ENCODE measurements at regions not wholly inside any gene's neighbourhood (a gene's known extent, or its start where the extent isn't known, plus 50 kb on each side); places are given as distances from the start of the nearest gene placed in this dataset.

DNA sequence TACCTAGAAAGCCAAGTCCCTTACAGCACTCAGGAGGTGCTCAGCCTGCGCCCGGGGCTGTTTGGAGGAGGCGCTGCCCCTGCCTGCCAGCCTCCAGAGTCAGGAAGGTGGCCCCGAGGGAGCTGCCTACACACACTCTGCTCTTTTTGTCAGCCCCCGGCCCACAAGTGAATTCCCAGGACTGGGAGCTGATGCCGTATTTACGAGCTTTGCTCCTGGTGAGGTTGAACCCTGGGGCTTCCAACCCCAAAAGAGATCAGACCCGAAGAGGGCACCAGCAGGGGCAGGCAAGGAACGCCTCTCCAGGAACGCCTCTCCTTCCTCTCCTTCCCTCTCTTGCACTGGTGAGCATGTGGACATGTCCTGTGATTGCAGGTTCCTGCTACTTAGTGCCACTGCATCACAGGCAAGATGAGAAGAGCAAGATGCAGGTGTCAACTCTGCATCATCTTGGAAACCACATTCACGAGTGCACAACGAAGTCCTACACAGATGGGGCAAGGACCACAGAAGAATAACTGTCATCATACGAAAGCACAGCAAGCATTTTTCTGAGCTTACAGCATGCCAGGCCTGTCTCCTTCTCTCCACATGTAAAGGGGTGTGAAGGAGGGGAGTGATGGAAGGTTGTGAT lies 126.7 kb downstream of the NDUFA10 start:
- Histone ChIP-seq H3K27me3 (ENCODE audit: control insufficient read depth in 2 of 2, insufficient read depth in 2 of 2, low read length in 2 of 2) (no peaks in the 10 kb centered on the region), H3K36me3 (ENCODE audit: control insufficient read depth in 2 of 3, insufficient read depth in 3 of 3, low read length in 3 of 3) (no peaks in the 10 kb centered on the region), H3K27ac (ENCODE audit: low read depth, low read length) (no peak overlapping the region), H3K4me3 (ENCODE audit: low read length) (no peak overlapping the region), H3K4me1 (ENCODE audit: control insufficient read depth in 2 of 2, insufficient read depth in 2 of 2, low read length in 2 of 2) (no peaks in the 10 kb centered on the region), H3K9me3 (ENCODE audit: control insufficient read depth in 2 of 3, low read length in 3 of 3) (no peaks in the 10 kb centered on the region)
- Mint-ChIP-seq H3K9me3 (peaks cover 0 to 4% (median 0%) of the 10 kb centered on the region in 11 donors), H3K4me1 (peaks cover 0 to 8% (median 0%) of the 10 kb centered on the region in 7 donors), H3K36me3 (peaks cover 0 to 4% (median 0%) of the 10 kb centered on the region in 5 donors), H3K4me3 (no peak overlapping the region), H3K27ac (no peak overlapping the region), H3K27me3 (peaks cover 0 to 29% (median 12%) of the 10 kb centered on the region in 5 donors)
- intact Hi-C loops (cut with micrococcal nuclease), result no loop called here
- ATAC-seq, result no peak
- POLR2A ChIA-PET, result no interaction called here
- DNase-seq, result peak in 1 of 9 donors; percentile 15
- CTCF ChIA-PET, result no interaction called here

DNA sequence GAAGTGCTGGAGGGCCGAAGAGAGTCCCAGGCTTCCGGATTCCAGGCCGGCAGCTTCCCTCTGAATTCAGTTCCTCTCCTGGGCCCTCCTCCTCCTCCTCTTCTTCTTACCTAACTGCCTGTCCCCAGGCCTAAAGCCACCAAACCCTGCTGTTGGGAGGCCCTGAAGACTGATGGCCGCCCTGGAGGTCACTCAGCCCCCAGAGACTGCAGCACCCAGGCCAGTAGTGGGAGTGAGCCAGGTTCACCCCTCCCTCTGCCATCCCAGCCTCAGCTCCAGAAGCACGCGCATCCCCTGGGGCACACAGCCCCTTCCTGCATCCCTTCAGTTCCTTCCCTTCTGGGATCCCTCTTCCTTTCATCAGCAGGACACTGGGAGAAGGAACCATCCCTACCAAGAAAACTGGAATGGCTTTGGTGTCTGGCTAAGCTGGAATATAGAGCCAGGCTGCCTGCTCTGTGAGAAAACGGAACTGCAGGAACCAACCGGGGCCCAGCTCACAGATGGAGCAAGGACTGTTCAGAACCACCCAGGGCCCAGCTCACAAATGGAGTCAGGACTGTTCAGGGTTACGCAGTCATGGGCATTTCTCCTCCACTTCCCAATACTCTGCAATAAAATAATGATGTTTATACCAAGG lies 127.4 kb downstream of the NDUFA10 start:
- H3K36me3 Mint-ChIP-seq, result peaks cover 0 to 4% (median 0%) of the 10 kb centered on the region in 5 donors
- Histone ChIP-seq H3K9me3 (ENCODE audit: control insufficient read depth in 2 of 3, low read length in 3 of 3) (no peaks in the 10 kb centered on the region), H3K4me1 (ENCODE audit: control insufficient read depth in 2 of 2, insufficient read depth in 2 of 2, low read length in 2 of 2) (no peaks in the 10 kb centered on the region), H3K27ac (ENCODE audit: low read depth, low read length) (no peak overlapping the region), H3K27me3 (ENCODE audit: control insufficient read depth in 2 of 2, insufficient read depth in 2 of 2, low read length in 2 of 2) (no peaks in the 10 kb centered on the region), H3K4me3 (ENCODE audit: low read length) (no peak overlapping the region), H3K36me3 (ENCODE audit: control insufficient read depth in 2 of 3, insufficient read depth in 3 of 3, low read length in 3 of 3) (no peaks in the 10 kb centered on the region)
- peaks cover 0 to 9% (median 0%) of the 10 kb centered on the region in 7 donors for H3K4me1 Mint-ChIP-seq
- H3K4me3 Mint-ChIP-seq, result no peak overlapping the region
- no peak overlapping the region for H3K27ac Mint-ChIP-seq
- ChIA-PET POLR2A (no interaction called here), CTCF (no interaction called here)
- intact Hi-C loops (cut with micrococcal nuclease), result no loop called here
- ATAC-seq (no peak), DNase-seq (peak in 1 of 9 donors; percentile 15)
- peaks cover 0 to 32% (median 12%) of the 10 kb centered on the region in 5 donors for H3K27me3 Mint-ChIP-seq
- peaks cover 0 to 4% (median 0%) of the 10 kb centered on the region in 11 donors for H3K9me3 Mint-ChIP-seq

DNA sequence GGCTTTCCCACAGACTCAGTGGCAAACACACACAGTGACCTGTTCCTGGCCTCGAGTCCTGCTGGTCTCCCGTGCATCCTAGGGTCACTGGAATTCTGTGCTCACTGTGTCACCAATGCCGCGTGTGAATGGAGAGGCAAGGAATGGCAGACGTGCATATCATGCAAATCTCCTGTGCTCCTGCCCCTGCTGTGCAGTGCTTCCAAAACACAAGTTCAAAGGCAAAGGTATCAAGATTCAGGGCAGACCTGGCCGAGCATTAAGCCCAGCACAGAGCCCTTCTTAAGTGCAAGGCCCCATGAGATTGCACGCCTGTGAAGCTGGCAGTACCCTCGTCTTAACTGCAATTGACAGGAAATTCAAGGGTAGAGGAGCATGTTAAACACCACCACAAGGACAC lies 129.1 kb downstream of the NDUFA10 start:
- CTCF ChIA-PET, result no interaction called here

DNA sequence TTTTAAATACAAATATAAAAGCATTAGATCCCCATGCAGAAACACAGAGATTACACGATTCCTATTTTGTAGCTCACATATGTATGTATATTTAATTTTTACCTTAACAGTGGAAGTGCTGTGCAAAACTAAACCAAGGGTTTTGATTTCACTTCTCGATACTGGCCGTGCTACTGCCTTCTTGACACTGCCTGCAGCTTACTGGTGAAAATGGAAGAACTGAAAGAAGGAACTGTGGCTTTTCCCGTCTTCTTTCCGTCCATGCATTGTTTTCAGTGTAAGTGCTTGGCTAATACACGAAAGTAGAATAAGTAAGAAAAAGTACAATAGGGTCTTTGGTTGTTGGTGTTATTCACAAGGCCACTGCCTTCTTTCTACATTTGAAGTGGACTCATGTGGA lies 129.5 kb downstream of the NDUFA10 start:
- Histone ChIP-seq H3K27me3 (ENCODE audit: control insufficient read depth in 2 of 2, insufficient read depth in 2 of 2, low read length in 2 of 2) (no peaks in the 10 kb centered on the region), H3K27ac (ENCODE audit: low read depth, low read length) (no peak overlapping the region), H3K4me3 (ENCODE audit: low read length) (no peak overlapping the region), H3K9me3 (ENCODE audit: control insufficient read depth in 2 of 3, low read length in 3 of 3) (no peaks in the 10 kb centered on the region), H3K36me3 (ENCODE audit: control insufficient read depth in 2 of 3, insufficient read depth in 3 of 3, low read length in 3 of 3) (no peaks in the 10 kb centered on the region), H3K4me1 (ENCODE audit: control insufficient read depth in 2 of 2, insufficient read depth in 2 of 2, low read length in 2 of 2) (no peaks in the 10 kb centered on the region)
- Mint-ChIP-seq H3K9me3 (peaks cover 0 to 4% (median 0%) of the 10 kb centered on the region in 11 donors), H3K4me1 (peaks cover 0 to 9% (median 0%) of the 10 kb centered on the region in 7 donors), H3K27me3 (peaks cover 0 to 32% (median 12%) of the 10 kb centered on the region in 5 donors), H3K27ac (no peak overlapping the region), H3K4me3 (no peak overlapping the region), H3K36me3 (peaks cover 0 to 4% (median 0%) of the 10 kb centered on the region in 5 donors)
- DNase-seq (no peak), ATAC-seq (peak; percentile 32)
- ChIA-PET POLR2A (no interaction called here), CTCF (no interaction called here)
- intact Hi-C loops (cut with micrococcal nuclease), result no loop called here

More for the DNA sequence above, 129.1 kb downstream of the NDUFA10 start:
- Histone ChIP-seq H3K4me3 (ENCODE audit: low read length) (no peak overlapping the region), H3K36me3 (ENCODE audit: control insufficient read depth in 2 of 3, insufficient read depth in 3 of 3, low read length in 3 of 3) (no peaks in the 10 kb centered on the region), H3K9me3 (ENCODE audit: control insufficient read depth in 2 of 3, low read length in 3 of 3) (no peaks in the 10 kb centered on the region), H3K27ac (ENCODE audit: low read depth, low read length) (no peak overlapping the region), H3K4me1 (ENCODE audit: control insufficient read depth in 2 of 2, insufficient read depth in 2 of 2, low read length in 2 of 2) (no peaks in the 10 kb centered on the region), H3K27me3 (ENCODE audit: control insufficient read depth in 2 of 2, insufficient read depth in 2 of 2, low read length in 2 of 2) (no peaks in the 10 kb centered on the region)
- no peak overlapping the region for H3K4me3 Mint-ChIP-seq
- DNase-seq (no peak), ATAC-seq (no peak)
- peaks cover 0 to 9% (median 0%) of the 10 kb centered on the region in 7 donors for H3K4me1 Mint-ChIP-seq
- intact Hi-C loops (cut with micrococcal nuclease), result no loop called here
- H3K27ac Mint-ChIP-seq, result peak overlapping the region in 1 of 9 donors; percentile 4
- peaks cover 0 to 4% (median 0%) of the 10 kb centered on the region in 5 donors for H3K36me3 Mint-ChIP-seq
- peaks cover 0 to 32% (median 12%) of the 10 kb centered on the region in 5 donors for H3K27me3 Mint-ChIP-seq
- H3K9me3 Mint-ChIP-seq, result peaks cover 0 to 4% (median 0%) of the 10 kb centered on the region in 11 donors
- POLR2A ChIA-PET, result no interaction called here

DNA sequence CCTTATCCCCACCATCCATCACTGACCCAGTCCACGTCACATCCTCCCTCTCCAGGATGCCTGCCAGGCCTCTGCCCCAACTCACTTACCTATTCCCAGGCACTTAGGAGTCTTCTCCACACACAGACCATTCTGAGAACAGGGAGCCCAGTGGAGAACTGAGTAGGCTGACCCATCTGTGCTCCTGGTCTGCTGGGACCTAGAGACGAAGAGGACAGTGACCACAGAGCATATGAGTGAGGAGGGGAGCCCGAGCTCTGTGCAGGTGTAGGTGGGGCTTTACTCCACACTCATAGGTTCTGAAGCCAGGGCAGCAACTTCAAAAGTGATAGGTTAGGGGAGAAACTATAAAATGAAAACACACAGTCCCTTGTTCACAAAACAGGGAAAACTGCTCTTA lies 130.0 kb downstream of the NDUFA10 start:
- DNase-seq (no peak), ATAC-seq (no peak)
- ChIA-PET CTCF (no interaction called here), POLR2A (no interaction called here)
- Histone ChIP-seq H3K9me3 (ENCODE audit: control insufficient read depth in 2 of 3, low read length in 3 of 3) (no peaks in the 10 kb centered on the region), H3K4me3 (ENCODE audit: low read length) (no peak overlapping the region), H3K36me3 (ENCODE audit: control insufficient read depth in 2 of 3, insufficient read depth in 3 of 3, low read length in 3 of 3) (no peaks in the 10 kb centered on the region), H3K27ac (ENCODE audit: low read depth, low read length) (no peak overlapping the region), H3K27me3 (ENCODE audit: control insufficient read depth in 2 of 2, insufficient read depth in 2 of 2, low read length in 2 of 2) (no peaks in the 10 kb centered on the region), H3K4me1 (ENCODE audit: control insufficient read depth in 2 of 2, insufficient read depth in 2 of 2, low read length in 2 of 2) (no peaks in the 10 kb centered on the region)
- peaks cover 0 to 32% (median 14%) of the 10 kb centered on the region in 5 donors for H3K27me3 Mint-ChIP-seq
- peaks cover 0 to 4% (median 0%) of the 10 kb centered on the region in 5 donors for H3K36me3 Mint-ChIP-seq
- intact Hi-C loops (cut with micrococcal nuclease), result no loop called here
- peaks cover 0 to 4% (median 0%) of the 10 kb centered on the region in 11 donors for H3K9me3 Mint-ChIP-seq
- peaks cover 0 to 6% (median 0%) of the 10 kb centered on the region in 7 donors for H3K4me1 Mint-ChIP-seq
- no peak overlapping the region for H3K4me3 Mint-ChIP-seq
- H3K27ac Mint-ChIP-seq, result peak overlapping the region in 1 of 9 donors; percentile 13

DNA sequence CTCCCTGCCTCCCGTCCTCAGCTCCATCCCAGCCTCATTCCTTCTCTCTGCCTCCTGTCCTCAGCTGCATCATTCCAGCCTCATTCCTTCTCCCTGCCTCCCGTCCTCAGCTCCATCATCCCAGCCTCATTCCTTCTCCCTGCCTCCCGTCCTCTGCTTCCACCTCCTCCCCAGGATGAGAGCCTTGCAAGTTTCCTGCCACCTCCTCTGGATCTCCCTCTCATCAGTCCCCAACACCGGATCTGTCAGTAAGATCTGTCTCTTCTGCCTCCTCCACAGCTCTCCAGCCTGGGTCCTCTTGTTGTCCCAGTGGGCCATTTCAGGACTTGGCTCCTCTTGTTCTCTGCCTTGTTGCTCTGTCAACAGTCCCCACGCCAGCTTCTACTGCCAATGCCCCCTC lies 130.9 kb downstream of the NDUFA10 start:
- DNase-seq (no peak), ATAC-seq (no peak)
- H3K9me3 ChIP-seq (ENCODE audit: control insufficient read depth in 2 of 3, low read length in 3 of 3), result no peaks in the 10 kb centered on the region
- no peaks in the 10 kb centered on the region for H3K36me3 ChIP-seq (ENCODE audit: control insufficient read depth in 2 of 3, insufficient read depth in 3 of 3, low read length in 3 of 3)
- no peak overlapping the region for H3K27ac ChIP-seq (ENCODE audit: low read depth, low read length)
- no peaks in the 10 kb centered on the region for H3K4me1 ChIP-seq (ENCODE audit: control insufficient read depth in 2 of 2, insufficient read depth in 2 of 2, low read length in 2 of 2)
- intact Hi-C loops (cut with micrococcal nuclease), result no loop called here
- Mint-ChIP-seq H3K4me3 (no peak overlapping the region), H3K27me3 (peaks cover 0 to 38% (median 16%) of the 10 kb centered on the region in 5 donors), H3K27ac (no peak overlapping the region), H3K4me1 (peaks cover 0 to 6% (median 0%) of the 10 kb centered on the region in 7 donors), H3K36me3 (peaks cover 0 to 4% (median 0%) of the 10 kb centered on the region in 5 donors), H3K9me3 (peaks cover 0 to 4% (median 0%) of the 10 kb centered on the region in 11 donors)
- POLR2A ChIA-PET, result no interaction called here
- no peak overlapping the region for H3K4me3 ChIP-seq (ENCODE audit: low read length)
- no peaks in the 10 kb centered on the region for H3K27me3 ChIP-seq (ENCODE audit: control insufficient read depth in 2 of 2, insufficient read depth in 2 of 2, low read length in 2 of 2)
- CTCF ChIA-PET, result no interaction called here

DNA sequence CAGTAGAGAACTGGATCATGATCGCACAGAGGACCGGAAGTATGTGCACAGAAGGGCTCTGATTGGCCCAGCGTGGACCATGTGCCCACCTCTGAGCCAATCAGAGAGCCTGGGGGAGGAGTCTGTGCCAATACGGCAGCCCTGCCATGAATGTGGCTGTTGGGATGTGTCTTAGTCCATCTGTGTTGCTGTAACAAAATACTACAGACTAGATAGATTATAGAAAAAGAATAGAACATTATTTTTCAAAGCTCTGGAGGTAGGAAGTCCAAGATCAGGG lies 132.0 kb downstream of the NDUFA10 start:
- ChIA-PET POLR2A (interaction anchor here (0.7 kb wide), 1 partner anchor 203 kb away, joined by 3 read pairs; no protein-coding TSS in a partner anchor), CTCF (no interaction called here)
- intact Hi-C loops (cut with micrococcal nuclease), result no loop called here
- Mint-ChIP-seq H3K4me3 (no peak overlapping the region), H3K27ac (no peak overlapping the region), H3K9me3 (peaks cover 0 to 4% (median 0%) of the 10 kb centered on the region in 11 donors), H3K4me1 (peaks cover 0 to 6% (median 0%) of the 10 kb centered on the region in 7 donors), H3K36me3 (peaks cover 0 to 4% (median 0%) of the 10 kb centered on the region in 5 donors), H3K27me3 (peaks cover 0 to 39% (median 16%) of the 10 kb centered on the region in 5 donors)
- no peaks in the 10 kb centered on the region for H3K36me3 ChIP-seq (ENCODE audit: control insufficient read depth in 2 of 3, insufficient read depth in 3 of 3, low read length in 3 of 3)
- no peak overlapping the region for H3K4me3 ChIP-seq (ENCODE audit: low read length)
- no peaks in the 10 kb centered on the region for H3K9me3 ChIP-seq (ENCODE audit: control insufficient read depth in 2 of 3, low read length in 3 of 3)
- no peak overlapping the region for H3K27ac ChIP-seq (ENCODE audit: low read depth, low read length)
- peak in 1 of 9 donors; percentile 19 for DNase-seq
- ATAC-seq, result no peak
- no peaks in the 10 kb centered on the region for H3K27me3 ChIP-seq (ENCODE audit: control insufficient read depth in 2 of 2, insufficient read depth in 2 of 2, low read length in 2 of 2)
- H3K4me1 ChIP-seq (ENCODE audit: control insufficient read depth in 2 of 2, insufficient read depth in 2 of 2, low read length in 2 of 2), result no peaks in the 10 kb centered on the region
